Fibroblast of upper back skin (primary cell): ENCODE measurements at regions not wholly inside any gene's neighbourhood (a gene's known extent, or its start where the extent isn't known, plus 50 kb on each side); places are given as distances from the start of the nearest gene placed in this dataset.
A peak's percentile ranks its signal among the peaks of the same experiment; 100 is the strongest.
"Not testable (repeated sequence)": the region's sequence is repeated elsewhere in the genome, so short reads cannot be mapped to it uniquely, and the experiment has no call there.

ENCODE experiments used
- DNase-seq: peaks from one replicate; pipeline ENCODE4 v3.0.0-alpha.2; 2013

DNA sequence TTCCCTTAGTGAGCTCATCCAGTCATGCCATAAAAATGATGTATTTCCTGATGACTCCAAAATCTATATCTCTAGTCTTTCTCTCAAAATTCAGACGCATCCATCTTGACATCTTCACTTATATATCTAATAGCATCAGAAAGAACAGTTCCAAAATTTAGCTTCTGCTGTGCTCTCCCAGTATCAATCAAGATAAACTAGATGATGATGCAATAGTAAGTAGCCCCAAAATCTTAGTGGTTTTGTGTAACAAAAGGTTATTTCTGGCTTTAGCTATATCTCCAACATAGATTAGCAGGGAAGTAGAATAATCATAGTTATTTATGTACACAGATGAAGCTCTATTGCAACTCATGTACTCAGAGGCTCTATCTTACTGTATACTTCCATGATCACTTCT lies 382.5 kb upstream of the ADGRL3 start:
- no peak for DNase-seq

DNA sequence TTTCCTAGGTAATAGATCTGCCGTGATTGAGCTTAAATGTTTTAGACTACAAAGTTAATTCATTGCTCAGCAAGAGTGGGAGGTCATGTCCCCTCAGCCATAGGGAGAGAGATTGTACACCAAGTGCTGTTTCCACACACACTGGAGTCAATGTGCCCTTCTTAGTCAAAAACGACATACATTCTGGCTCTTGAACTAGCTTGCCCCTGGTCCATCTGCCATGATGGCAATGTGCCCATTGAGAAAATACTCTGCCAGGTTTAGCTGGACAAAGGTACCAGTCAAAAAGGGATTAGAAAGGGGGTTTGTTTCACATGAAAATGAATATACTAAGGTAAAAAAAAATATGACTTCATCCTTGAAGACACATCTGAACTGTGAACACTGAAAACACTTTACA lies 377.1 kb upstream of the ADGRL3 start:
- DNase-seq = no peak

DNA sequence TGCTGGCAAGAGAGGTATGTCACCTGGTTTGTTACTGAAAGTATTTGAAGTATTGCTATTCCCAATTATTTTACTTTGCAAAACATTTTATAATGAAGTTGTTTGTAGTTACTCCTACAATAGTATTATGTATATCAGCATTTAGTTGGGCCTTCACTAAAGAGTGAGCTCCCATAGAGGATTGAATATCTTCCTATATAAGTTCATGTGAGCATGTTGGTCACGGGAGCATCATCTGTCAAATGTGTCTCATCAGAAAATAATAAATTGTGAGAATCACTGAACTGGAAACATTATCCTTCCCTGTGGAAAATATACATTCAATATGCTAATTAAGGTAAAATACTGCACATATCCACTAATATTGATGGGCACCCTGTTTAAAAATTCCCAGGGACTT lies 360.1 kb upstream of the ADGRL3 start:
- no peak for DNase-seq

DNA sequence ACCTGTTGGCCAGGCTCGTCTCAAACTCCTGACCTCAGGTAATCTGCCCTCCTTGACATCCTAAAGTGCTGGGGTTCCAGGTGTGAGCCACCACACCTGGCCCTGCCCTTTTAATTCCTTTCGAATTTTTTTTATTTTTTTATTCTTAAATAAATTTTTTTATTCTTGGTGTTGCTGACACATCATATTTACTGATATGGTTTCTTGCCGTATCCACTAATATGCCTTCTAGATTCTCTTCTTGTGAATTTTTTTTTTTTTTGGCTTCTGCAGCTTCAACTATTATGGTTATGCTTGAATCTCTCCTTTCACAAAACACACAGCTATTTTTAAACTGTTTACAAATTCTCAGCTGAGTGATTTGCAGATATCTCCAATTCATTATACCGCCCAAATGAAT lies 353.4 kb upstream of the ADGRL3 start:
- no peak for DNase-seq

DNA sequence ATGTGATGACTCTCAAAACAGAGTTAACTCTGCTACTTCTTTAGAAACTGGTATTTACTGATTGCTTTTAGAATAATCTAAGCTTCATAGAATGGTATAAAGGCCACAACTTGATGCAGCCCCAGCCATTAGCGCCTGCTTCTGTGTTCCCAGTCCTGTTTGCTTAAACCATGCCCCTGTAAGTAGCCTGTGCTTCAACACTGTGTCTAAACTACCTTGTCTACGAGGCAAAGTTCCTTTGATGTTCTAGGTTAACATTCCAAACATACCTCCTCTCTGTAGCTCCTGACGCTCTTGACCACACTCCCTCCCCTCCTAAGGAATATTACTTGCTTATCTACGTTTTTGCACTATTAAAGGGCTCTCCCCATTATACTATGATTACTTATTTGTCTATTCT lies 352.5 kb upstream of the ADGRL3 start:
- DNase-seq = no peak

DNA sequence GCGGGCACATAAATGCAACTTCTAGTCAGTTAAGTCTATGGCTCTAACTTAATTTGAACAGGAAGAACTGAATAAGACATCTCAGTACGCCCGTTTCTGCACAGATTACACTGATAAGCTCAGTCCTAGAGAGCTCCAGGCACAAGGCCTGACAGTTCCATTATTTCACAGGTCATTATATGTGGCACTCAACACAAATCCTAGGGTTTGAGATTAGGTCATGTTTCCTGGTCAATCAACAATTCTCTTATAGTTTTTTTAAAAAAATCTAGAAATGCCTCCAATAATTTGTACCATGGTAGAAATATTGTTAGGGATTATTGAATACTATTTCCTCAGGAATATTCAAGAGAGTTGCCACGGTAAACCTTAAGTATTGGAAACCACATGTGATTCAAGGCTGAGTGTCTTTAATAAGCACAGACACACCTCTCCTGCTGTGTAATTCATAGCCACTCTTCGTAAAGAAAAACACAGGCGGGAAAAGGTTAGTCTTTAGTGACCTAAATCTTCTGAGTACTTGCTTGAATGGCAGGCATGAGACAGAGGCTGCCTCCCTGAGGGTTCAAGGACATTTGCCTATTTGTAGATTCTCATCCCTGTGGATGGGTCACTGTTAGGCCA lies 342.9 kb upstream of the ADGRL3 start:
- no peak for DNase-seq

DNA sequence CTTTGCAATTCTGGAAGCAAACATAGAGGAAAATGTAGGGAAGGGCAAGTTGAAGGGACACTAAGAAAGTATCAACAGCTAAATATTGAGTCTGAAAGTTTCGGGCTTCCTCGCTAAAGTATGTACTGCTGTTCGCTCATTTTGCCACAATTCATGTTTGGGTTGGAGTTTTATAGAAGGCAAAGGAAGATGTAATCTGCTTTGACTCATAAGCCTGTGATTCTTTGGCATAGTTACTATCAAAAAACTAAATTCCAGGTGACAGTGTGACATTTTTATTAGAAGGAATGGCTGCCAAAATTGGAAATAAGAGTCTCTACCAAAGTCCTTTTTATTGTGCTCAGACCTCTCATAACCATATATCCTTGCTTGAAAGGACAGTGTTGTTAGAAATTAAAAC lies 336.7 kb upstream of the ADGRL3 start:
- no peak for DNase-seq

DNA sequence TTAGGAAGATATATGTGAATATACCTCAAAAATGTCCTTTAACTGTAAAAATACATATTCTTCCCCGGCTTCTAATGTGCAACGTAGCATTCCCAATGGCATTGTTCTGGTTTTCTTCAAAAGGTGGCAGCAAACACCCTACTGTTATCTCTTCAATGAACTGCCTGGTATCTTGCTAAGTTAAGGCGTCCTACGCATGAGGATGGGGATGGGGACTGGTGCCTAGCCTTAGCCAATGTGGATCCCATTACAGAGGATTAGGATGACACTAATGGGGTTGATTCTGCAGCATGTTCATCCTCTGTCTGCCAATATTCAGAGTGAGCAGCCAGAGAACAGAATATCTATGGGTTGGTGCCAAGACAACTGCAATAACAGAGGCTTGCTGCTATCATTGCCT lies 334.9 kb upstream of the ADGRL3 start:
- peak; percentile 15 for DNase-seq

DNA sequence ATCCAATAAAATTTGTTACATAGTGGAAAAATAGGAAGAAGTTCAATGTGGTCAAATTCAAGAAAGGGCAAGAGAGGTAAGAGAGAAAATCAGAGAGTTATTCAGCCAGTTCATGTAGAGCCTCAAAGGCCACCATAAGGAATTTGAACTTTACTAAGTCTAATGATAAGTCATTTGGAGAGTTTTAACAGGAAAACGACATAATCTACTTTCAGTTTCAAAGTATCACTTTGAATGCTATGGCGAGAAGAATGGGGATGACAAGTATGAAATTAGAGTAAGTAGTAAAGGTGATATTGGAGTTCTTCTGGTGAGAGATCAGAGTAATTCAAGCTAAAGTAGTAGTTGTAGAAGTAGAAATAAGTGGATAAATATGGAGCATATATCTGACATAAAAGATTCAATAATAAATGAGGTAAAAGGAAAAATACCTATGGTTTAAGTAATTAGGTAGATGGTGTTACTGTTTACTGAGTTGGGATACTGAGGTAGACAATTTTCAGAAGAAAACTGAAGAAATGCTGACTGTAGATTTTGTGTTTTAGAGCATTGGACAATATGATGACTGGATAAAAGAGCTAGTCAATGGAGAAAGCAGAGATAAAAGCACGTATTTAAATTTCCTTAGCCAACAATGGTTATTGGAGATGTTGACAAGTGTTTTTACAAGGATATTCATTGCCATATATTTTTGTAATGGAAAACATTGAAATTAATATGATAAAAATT lies 331.7 kb upstream of the ADGRL3 start:
- DNase-seq = no peak

DNA sequence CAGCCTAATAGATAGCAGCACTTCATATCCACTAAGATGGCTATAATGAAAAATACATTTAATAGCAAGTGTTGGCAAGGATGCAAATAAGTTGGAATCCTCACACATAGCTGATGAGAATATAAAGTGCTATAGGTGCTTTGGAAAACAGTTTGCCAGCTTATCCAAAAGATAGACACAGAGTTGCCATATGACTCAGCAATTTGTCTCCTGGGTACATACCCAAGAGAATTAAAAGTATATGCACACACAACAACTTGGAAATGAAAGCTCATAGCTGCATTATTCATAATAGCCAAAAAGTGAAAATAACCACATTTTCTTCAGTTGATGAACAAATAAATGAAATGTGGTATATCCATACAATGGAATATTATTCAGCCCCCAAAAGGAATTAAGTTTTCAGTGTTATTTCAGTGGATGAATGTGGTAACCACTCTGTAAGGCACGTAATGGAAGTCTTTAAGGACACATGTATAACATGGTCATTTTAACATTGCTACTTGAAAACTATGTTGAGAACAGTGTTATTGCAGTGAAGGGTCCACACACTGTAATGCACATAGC lies 320.9 kb upstream of the ADGRL3 start:
- DNase-seq = no peak

DNA sequence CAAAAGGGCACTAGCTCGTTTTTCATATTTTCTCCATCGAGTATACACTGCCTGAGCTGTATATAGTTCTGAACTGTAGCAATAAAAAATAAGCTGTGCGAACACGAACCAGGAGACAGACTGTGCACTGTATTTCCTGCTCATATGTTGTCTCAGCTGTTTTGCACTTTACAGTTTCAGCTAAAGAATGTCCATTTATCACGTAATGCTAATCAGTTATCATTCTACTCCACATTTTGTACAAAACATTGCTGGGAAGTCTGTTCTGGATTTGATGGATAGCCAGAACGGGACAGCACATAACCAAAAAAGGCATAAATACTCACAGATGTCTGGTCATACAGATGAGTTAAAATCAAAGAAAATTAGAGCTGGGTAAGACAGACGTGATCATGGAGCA lies 315.5 kb upstream of the ADGRL3 start:
- DNase-seq = peak; percentile 73

DNA sequence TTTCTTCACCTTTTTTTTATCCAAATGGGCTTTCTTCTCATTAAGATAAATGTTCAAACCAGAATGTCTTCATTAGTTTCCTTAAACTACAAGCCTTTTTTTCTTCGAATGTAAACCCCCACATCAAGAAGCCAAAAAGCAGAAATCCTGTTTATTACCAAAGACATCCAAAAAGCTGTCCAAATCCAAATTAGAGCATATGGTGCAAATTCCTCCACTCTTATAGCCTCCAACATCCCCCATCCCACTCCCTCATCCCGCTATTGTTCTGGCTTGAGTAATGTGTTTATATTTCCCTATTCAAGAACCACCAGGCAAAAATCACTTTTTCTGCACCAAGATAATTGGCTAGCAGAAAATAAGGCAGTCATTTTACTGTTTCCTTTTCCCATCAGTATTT lies 315.1 kb upstream of the ADGRL3 start:
- no peak for DNase-seq

DNA sequence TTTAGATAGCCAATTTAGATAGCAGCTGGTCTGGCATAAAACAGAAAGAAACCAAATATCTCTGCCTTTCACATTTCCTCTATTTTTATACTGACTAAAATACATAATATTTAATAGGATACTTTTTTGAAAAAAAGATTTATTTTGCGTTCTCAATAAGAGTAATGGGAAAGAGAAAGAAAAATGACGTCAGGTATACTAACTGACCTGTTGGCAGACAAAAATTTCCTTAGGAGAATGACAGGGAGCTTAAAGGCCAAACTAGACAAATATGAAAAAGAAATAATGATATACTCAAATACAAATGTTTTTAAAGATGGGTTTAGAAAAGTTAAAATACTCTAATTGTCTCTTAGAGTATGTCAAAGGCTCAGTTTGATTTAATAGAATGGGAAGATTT lies 309.4 kb upstream of the ADGRL3 start:
- DNase-seq = no peak

DNA sequence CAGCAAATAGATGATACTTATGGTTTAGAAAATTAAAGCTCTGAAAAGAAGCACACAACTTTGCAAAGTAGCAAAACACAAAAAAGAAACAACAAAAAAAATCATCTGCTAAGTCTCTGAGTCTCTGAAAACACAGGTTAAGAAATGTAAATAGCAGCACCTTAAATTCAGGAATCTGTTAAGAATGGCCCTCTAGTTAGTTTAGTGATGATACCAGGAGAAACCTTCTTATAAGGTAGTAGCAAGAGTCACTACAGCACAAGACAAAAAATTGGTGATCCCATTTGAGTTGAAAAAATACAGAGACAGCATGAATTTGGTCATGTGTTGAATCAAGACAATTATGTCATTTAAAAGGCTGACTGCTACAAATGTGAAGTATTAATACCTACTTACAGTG lies 308.2 kb upstream of the ADGRL3 start:
- no peak for DNase-seq

DNA sequence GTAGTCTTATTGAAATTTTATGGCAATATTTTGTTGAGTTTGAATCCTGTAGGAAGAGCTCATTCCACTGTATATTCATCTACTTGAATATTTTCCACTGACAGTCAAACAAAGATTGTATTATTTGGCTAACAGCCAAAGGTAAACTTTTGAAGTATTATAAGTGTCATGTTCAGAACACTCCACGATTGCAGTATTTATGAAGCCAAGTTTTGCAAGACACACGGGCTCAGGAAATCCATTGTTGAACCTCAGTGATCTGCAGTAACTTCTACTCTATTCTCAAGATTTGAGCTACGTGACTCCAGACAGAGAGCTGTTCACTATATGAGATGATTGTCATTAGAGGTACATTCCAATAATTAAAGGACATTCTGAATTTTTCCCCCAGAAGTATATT lies 302.7 kb upstream of the ADGRL3 start:
- DNase-seq = peak; percentile 44

DNA sequence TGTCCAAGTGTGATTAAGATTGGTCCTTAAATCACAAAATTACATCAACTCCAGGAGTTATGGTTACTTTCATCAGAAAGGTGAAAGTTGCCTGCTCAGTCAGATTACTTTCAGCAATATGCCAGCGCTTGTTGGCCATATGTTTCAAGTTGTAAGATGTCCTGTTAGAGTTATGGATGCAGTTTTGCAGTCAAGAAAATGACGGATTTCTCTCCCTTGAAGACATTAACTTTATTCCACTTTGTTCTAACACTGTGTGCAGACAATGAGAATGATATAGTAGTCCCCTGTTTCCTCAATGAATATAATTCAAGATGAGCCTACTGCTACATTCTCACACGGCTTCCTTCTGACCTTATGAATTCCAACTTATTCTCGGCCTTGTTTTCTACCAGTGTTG lies 295.0 kb upstream of the ADGRL3 start:
- DNase-seq = no peak

DNA sequence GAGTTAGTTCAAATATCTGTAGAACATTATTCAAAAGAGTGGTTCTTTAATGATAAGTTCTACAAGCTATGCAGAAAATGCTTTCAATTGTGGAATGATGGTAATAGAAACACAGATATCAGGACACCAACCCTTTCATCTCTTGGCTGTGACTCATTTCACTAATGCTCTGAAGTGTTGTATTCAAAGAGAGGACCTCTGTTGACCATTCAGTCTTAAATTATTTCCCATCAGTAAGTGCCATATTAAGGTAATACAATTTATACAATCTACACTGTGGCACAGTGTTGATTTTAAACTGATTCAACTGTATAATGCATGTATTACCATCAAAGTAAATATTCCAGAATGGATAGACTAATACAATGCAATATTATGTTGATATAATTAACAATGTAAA lies 289.0 kb upstream of the ADGRL3 start:
- no peak for DNase-seq

DNA sequence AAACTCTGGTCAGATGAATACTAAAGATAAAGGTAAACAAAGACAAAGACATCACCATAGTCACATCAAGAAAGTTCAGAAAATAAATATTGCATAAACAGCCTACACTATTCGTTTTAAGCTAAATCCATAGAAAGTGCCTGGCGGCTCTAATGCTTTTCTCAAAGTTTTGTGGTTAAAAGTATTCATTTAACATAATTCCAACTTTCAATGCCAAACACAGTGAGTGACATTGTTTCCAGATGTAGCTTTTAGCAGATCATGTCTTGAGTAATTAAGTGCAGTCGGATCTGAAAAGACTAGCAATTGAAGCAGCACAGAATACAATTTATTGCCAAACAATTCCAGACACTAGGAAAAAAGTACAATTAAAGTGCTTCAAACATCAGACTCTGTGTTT lies 287.1 kb upstream of the ADGRL3 start:
- peak; percentile 21 for DNase-seq

DNA sequence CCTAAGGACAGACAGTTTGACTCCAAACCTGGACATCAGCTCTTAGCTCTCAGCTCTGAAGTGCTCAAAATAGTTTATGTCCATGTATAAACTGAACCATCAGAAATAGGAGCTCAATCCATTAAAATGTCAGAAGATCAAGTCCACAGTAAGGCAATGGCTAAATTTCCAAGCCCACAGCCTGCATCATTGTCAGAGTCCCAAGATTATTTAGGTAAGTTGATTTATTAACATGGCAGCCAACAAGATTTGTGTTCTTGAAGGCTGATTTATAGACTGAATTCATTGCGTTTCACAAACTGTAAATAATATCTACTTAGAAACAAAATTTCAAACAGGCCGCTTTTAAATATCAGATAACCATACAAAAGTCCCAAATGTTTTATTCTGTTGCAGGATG lies 286.5 kb upstream of the ADGRL3 start:
- DNase-seq = no peak

DNA sequence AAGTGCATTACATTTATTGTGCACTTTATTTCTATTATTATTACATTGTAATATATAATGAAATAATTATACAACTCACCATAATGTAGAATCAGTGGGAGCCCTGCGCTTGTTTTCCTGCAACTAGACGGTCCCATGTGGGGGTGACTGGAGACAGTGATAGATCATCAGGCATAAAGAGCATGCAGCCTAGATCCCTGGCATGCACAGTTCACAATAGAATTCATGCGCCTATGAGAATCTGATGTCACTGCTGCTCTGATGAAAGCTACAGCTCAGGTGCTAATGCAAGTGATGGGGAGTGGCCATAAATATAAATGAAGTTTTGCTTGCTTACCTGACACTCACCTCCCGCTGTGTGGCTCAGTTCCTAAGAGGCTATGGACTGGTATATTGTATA lies 278.4 kb upstream of the ADGRL3 start:
- not testable (repeated sequence) for DNase-seq

DNA sequence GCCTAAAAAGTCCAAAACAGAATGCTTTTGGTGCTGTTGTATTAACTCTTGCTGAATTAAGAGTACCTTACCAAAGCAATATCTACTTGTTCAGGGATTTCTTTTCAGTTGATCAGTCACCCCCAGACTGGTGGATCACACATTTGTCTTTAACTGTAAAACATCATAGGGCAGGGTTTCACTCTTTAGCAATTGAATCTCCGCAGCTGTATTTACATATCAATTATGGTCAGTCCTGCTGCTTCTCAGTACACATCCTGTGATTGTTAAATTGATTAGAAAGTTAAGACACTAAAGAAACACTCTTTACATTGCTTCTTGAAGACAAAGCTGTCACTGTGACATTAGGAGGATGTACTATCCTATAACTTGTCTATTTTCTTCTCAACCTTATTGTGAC lies 277.1 kb upstream of the ADGRL3 start:
- DNase-seq = no peak

DNA sequence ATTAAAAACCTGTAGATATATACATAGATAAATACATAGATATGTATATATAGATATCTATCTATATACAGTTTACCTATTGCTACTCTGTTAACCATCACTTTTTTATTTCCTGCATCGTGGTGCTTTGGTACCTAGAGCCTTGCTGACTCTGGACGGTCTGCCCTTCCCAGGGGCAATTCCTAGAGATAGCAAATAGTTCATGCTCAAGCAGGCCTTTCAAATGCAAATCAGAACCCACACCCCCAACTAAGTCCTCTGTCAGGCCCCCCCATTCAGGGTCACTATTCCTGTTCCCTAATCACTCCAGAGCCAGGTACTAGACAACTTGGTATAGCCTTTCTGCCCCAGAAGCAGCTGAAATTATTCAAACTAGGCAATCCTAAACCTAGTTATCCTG lies 273.5 kb upstream of the ADGRL3 start:
- no peak for DNase-seq

DNA sequence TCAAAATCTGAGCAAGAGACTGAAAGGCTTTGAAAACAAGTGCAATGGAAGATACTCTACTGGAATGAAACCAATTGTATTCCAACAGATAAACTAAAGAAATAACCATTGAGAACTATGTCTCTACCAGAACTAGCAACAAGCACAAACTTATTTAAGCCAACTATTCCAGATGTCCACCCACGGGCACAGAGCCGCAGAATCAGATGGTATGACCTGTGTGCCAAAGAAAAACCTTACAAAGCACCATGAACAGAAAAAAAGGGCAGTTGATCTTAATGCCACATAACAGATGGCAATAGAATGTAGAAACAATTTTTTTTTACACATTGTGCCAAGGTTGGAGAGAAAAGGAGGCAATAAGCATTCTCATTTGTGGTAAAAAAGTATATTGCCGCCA lies 269.3 kb upstream of the ADGRL3 start:
- DNase-seq = no peak

DNA sequence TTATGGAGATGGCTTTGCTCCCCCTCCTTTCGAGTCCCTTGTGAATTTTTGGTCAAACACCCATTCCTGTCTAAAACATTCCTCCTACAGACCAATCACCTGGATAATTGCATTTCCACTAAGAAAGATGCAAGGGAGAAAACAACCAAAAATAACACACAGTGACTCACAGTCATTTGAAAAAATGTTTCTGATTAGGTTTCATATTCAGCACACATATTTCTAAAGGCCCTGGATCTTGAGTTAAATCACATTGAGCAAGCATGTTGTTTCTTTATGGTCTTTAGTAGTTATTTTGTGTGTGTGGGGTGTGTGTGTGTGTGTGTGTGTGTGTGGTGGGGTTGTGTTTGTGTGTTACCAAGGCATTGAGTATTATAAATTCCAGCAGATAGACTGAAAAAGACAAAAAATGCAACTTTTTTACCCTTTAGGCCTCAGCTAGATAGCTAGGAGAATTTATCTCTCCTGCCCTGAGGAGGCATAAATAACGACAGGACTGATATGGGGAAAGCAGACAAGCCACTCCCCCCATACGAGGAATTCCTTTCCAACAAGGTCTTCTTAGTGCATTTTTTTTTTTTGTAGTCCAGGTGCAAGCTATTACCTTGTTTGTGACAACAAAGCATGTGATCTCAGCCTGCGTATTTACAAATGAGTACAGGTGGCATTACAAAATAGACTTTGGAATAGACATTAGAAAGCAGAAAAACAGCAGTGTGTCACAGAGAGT lies 265.4 kb upstream of the ADGRL3 start:
- DNase-seq = peak; percentile 19
